HUES64 (cell line): ENCODE measurements at regions not wholly inside any gene's neighbourhood (a gene's known extent, or its start where the extent isn't known, plus 50 kb on each side); places are given as distances from the start of the nearest gene placed in this dataset.

Experiments
- H3K27ac ChIP-seq: 2 replicates; pipeline ENCODE4 v1.7.0; 2013; ENCODE audit warnings: low read depth, low read length, inconsistent platforms
- H3K27me3 ChIP-seq: 2 replicates; pipeline ENCODE4 v1.6.1; 2013; ENCODE audit warnings: mild to moderate bottlenecking, low read length; ENCODE audit not compliant: insufficient read depth
- H3K36me3 ChIP-seq: 2 replicates; pipeline ENCODE4 v1.6.1; 2013; ENCODE audit warnings: mild to moderate bottlenecking, low read length; ENCODE audit not compliant: insufficient read depth
- H3K4me1 ChIP-seq: 2 replicates; pipeline ENCODE4 v1.6.1; 2013; ENCODE audit warnings: mild to moderate bottlenecking, low read length, moderate library complexity; ENCODE audit not compliant: insufficient read depth
- H3K4me3 ChIP-seq: 2 replicates; pipeline ENCODE4 v1.5.1; 2013; ENCODE audit warnings: mild to moderate bottlenecking, low read length, moderate library complexity
- H3K9ac ChIP-seq: 2 replicates; pipeline ENCODE4 v1.6.1; 2013; ENCODE audit warnings: mild to moderate bottlenecking, low read depth, low read length
- H3K9me3 ChIP-seq: 2 replicates; pipeline ENCODE4 v1.6.1; 2013; ENCODE audit warnings: low read depth, low read length; ENCODE audit not compliant: insufficient read depth
- WGBS: fragments of 150-250, 120-280 bp; methylation state at CpG from one replicate; pipeline ENCODE4 v1.1.7; 2013; ENCODE audit warnings: missing lambda C conversion rate; 5-methylcytosine and 5-hydroxymethylcytosine counted together

DNA sequence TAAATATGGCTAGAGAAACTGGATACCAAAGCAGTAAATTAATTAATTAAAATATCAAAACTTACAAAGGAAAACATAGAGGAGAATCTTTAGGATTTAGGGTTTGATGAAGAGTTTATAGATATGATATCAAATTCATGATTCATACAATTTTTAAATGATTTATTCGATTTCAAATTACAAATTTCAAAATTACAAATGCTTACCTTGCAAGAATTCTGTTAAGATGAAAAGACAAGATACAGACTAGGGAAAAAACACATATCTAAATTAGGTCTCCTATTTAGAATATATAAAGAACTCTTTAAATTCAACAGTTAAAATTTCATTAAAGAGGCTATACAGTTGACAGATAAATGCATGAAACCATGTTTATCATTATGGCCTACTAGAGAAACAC, 930.7 kb downstream of the ZPLD1 start:
- no CpG with 5 or more reads among the region's 1 CpG for WGBS
- no peak overlapping the region for H3K4me3 ChIP-seq
- H3K36me3 ChIP-seq: no peaks in the 10 kb centered on the region
- no peak overlapping the region for H3K27ac ChIP-seq
- no peaks in the 10 kb centered on the region for H3K9me3 ChIP-seq
- no peak overlapping the region for H3K9ac ChIP-seq
- H3K27me3 ChIP-seq: no peaks in the 10 kb centered on the region
- no peaks in the 10 kb centered on the region for H3K4me1 ChIP-seq

DNA sequence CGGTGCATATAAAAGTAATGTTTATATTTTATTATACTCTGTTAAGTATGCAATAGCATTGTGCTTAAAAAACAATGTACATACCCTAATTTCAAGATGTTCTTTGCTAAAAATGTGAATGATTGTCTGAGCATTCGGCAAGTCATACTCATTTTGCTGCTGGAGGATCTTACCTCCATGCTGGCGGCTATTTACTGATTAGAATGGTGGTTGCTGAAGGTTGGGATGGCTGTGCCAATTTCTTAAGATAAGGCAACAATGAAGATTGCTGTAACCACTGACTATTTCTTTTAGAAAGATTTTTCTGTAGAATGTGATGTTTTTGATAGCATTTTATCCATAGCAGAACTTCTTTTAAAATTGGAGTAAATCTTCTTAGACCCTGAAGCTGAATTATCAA, 932.7 kb downstream of the ZPLD1 start:
- Histone ChIP-seq H3K27ac (no peak overlapping the region), H3K4me1 (no peaks in the 10 kb centered on the region), H3K36me3 (no peaks in the 10 kb centered on the region), H3K9ac (no peak overlapping the region), H3K9me3 (no peaks in the 10 kb centered on the region), H3K4me3 (no peak overlapping the region), H3K27me3 (no peaks in the 10 kb centered on the region)
- 95% methylated on average over 2 of the region's 3 CpGs for WGBS

DNA sequence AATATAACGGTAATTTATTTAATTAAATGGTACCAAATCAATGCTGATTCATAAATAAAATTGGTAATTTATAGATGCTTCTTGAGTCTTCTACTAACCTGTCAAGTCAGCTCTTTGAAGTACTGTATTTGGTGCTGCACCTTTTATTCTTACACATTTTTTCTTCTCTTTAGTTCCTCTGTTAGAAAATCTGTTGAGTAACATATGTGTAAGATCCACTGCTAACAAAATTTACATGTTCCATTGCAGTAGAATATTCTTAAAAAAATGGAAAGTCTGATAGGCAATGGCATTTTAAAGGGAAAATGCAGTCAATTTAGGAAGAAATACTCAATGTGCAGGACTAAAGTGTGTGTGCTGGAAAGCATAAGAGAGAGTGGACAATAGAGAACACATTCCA, 936.6 kb downstream of the ZPLD1 start:
- no peaks in the 10 kb centered on the region for H3K4me1 ChIP-seq
- WGBS: no CpG with 5 or more reads among the region's 1 CpG
- H3K4me3 ChIP-seq: no peak overlapping the region
- H3K9ac ChIP-seq: no peak overlapping the region
- H3K9me3 ChIP-seq: no peaks in the 10 kb centered on the region
- no peaks in the 10 kb centered on the region for H3K27me3 ChIP-seq
- H3K36me3 ChIP-seq: no peaks in the 10 kb centered on the region
- H3K27ac ChIP-seq: no peak overlapping the region

DNA sequence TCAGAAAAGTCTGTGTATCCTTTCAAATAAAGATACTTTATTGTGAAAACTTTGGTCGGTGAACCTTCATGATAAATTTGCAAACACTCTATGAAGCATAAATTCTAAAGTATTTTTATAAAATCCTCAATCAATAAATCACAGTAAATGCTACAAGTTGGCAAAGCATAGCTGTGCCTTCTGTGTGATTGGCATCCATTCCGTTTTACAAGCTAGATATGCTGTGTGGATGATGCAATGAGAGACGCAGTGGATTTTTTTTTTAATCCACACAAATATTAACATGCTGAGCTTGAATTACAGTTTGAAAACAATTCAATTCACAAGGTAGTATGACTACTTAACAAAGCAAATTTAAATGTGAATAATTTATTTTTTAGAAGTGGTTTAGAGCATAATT, 937.2 kb downstream of the ZPLD1 start:
- 100% methylated on average over 1 of the region's 3 CpGs for WGBS
- no peaks in the 10 kb centered on the region for H3K9me3 ChIP-seq
- no peak overlapping the region for H3K27ac ChIP-seq
- no peak overlapping the region for H3K4me3 ChIP-seq
- H3K4me1 ChIP-seq: no peaks in the 10 kb centered on the region
- H3K27me3 ChIP-seq: no peaks in the 10 kb centered on the region
- no peak overlapping the region for H3K9ac ChIP-seq
- H3K36me3 ChIP-seq: no peaks in the 10 kb centered on the region

DNA sequence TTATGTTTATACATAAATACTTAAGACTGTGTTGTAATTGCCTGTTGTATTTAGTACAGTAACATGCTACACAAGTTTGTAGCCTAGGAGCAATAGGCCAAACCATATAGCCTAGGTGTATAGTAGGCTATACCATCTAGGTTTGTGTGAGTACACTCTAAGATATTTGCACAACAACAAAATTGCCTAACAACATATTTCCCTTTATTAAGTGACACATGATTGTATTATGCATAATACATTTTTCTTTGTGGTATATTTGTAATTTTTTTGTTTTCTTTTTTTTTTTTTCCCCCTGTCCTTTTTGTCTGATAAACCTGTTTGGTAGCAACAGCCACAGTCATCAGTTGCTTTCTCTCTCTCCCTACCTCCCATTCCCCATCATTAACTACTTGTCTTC, 945.6 kb downstream of the ZPLD1 start:
- H3K9ac ChIP-seq: no peak overlapping the region
- no peaks in the 10 kb centered on the region for H3K4me1 ChIP-seq
- no peak overlapping the region for H3K4me3 ChIP-seq
- H3K27me3 ChIP-seq: no peaks in the 10 kb centered on the region
- H3K36me3 ChIP-seq: no peaks in the 10 kb centered on the region
- H3K9me3 ChIP-seq: no peaks in the 10 kb centered on the region
- no peak overlapping the region for H3K27ac ChIP-seq

DNA sequence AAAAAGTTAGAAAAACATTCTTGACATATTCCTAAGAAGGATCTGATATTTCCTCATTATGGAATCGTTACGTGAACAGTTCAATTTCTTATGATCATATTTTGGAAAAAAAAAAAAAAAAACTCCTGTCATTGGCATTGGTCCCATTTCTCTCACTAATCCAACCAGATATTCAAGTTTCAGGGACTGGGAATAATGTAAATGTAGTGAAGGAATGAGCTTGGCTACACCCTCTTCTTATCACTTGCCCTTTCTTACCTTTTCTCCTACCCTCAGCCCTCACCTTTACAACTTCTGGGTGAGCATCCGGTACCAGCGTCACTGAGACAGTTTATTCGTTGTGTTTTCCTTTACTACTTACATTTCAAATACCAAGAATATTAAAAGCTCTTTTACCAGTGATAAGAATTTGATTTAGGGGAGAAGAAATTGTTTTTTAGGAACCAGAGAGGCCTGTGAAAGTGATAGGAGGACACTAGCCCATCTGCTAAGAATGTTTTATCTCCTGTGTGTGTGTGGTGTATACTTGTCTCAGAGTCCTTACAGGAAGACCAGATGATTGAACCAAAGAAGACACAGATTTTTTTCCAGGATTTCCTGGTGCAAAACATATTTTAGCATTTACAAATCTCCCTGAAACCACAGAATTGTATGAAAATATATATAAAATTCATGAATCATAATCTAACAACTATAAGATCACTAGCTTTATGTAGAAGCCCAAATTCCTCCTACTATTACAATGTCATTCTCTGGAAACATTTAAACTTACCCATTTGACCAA, 946.7 kb downstream of the ZPLD1 start:
- no peak overlapping the region for H3K27ac ChIP-seq
- H3K9me3 ChIP-seq: no peaks in the 10 kb centered on the region
- H3K4me3 ChIP-seq: no peak overlapping the region
- no peak overlapping the region for H3K9ac ChIP-seq
- no peaks in the 10 kb centered on the region for H3K36me3 ChIP-seq
- H3K27me3 ChIP-seq: no peaks in the 10 kb centered on the region
- H3K4me1 ChIP-seq: no peaks in the 10 kb centered on the region
- WGBS: 97% methylated on average over 3 of the region's 5 CpGs

DNA sequence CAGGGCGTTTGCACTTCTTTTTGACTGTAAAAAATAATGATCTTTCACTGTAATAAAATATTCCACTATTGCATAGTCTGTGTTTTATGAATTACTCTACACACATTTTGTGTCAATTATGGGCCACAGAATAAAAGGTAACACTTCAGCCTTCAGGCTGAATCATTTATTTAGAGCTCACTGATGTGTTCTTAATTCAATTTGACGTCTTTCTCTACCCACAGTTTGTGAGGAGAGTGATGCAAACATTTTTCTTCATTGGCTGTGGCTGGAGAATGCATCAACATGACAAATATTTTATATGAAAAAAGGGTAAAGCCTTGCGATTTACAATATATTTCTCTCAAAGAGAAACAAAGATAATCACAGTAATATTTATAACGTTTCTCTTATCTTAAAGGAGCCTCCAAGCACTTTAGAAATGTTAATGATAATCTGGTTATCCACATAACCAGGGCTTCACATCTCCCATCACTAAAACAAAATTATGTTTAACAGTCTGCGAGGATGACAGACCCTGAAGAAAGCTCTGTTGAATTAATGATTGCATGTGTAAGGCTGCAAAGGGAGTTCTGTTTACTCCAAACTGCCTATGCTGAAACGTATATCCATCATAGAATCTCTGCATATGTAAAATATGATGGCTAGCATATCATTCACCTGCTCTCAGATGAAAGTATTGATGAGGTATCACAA, 951.3 kb downstream of the ZPLD1 start:
- H3K4me3 ChIP-seq: no peak overlapping the region
- no peaks in the 10 kb centered on the region for H3K36me3 ChIP-seq
- H3K4me1 ChIP-seq: no peaks in the 10 kb centered on the region
- 100% methylated on average over 2 of the region's 6 CpGs for WGBS
- no peak overlapping the region for H3K27ac ChIP-seq
- no peaks in the 10 kb centered on the region for H3K9me3 ChIP-seq
- H3K9ac ChIP-seq: no peak overlapping the region
- H3K27me3 ChIP-seq: no peaks in the 10 kb centered on the region

DNA sequence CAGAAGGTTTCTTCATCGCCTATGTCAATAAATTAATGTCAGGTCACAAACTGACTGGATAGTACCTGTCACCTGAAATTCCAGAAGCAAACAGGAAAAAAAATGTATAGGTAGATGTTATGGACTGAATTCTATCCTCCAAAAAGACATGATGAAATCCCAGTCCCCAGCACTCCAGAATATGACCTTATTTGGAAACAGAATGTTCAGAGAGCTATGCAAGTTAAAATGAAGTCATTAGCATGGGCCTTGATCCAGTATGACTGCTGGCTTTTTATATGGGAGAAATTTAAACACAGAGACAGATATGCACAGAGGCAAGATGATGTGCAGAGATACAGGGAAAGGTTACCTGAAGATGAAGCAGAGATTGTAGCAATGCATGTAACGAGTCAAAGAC, 953.4 kb downstream of the ZPLD1 start:
- no peak overlapping the region for H3K4me3 ChIP-seq

DNA sequence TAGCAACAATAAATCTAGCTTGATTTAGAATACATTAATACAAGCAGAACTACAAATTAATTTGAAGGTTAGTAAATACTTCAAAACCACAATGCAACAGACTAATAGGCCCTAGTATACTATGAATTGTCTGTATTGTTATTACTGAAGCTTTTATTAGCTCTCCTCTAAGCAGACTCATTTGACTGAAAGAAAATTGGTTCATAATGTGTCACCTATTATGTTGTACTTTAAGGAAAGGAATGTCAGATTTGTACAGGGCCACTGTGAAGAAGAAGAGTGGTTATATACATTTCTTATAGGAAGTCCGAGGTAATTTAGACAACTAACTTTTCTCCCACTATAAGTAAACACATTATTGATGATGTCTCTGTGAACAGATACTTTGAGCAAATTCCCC, 954.5 kb downstream of the ZPLD1 start:
- Histone ChIP-seq H3K9ac (no peak overlapping the region), H3K36me3 (no peaks in the 10 kb centered on the region), H3K27me3 (no peaks in the 10 kb centered on the region), H3K4me1 (no peaks in the 10 kb centered on the region), H3K9me3 (no peaks in the 10 kb centered on the region), H3K4me3 (no peak overlapping the region), H3K27ac (no peak overlapping the region)
- no CpG with 5 or more reads among the region's 1 CpG for WGBS

More for the DNA sequence above, 953.4 kb downstream of the ZPLD1 start:
- no peaks in the 10 kb centered on the region for H3K36me3 ChIP-seq
- H3K4me1 ChIP-seq: no peaks in the 10 kb centered on the region
- H3K9me3 ChIP-seq: no peaks in the 10 kb centered on the region
- 95% methylated on average over 2 of the region's 2 CpGs for WGBS
- H3K27ac ChIP-seq: no peak overlapping the region
- no peak overlapping the region for H3K9ac ChIP-seq
- no peaks in the 10 kb centered on the region for H3K27me3 ChIP-seq

DNA sequence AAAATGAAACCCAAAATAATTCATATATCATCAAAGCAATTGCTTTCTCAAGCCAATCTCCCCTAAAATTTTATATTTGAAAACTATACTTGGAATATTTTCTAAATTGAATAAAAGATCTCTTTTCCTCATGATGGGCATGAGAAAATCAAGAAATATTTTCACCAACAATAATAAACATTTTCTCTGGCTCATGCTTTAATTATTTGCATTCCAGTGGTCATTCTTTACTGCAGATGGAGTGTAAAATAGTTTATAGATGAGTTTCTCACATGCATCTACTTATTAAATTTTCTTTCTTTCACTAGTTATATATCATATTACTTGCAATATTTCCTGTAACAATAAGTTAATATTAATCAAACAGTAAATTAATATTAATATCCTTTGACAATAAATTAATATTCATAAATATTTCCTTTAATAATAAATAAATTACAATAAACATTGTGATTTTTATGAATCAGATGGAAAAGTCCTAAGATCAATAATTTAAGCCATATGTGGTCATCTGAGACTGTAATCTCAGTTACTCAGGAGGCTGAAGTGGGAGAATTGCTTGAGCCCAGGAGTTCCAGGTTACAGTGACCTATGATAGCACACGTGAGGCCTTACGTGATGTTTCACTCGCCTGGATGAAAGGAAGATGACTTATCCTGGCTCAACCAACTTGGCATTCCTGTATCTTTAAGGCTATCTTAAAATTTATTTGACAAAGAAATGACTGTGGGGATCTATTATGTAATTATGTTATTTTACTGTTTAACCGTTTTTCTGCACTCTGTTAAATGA, 958.8 kb downstream of the ZPLD1 start:
- no peak overlapping the region for H3K9ac ChIP-seq

DNA sequence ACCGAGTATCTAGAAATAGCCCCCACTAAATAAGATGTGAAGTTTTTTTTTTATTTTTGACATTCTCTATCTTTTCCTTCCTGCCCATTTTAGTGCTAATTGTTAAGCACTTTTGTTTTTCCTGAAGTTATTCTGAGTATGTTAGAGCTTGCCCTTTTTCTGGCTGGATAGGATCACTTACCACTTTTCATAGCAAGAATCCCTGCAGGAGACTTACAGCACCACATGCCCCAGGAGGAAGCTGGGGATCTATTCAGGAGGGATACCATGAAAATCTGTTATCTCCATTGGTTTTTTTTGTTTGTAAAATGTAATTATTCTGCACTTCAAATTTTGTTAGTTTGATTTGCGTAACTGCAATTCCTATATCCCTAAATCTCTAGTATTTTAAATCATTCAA, 968.4 kb downstream of the ZPLD1 start:
- H3K36me3 ChIP-seq: no peaks in the 10 kb centered on the region
- no peak overlapping the region for H3K27ac ChIP-seq
- no peaks in the 10 kb centered on the region; the same call in 1 of the 2 replicates for H3K4me1 ChIP-seq
- no CpG with 5 or more reads among the region's 2 CpGs for WGBS
- no peaks in the 10 kb centered on the region for H3K27me3 ChIP-seq
- H3K4me3 ChIP-seq: no peak overlapping the region
- no peaks in the 10 kb centered on the region for H3K9me3 ChIP-seq
- H3K9ac ChIP-seq: no peak overlapping the region

More for the DNA sequence above, 958.8 kb downstream of the ZPLD1 start:
- Histone ChIP-seq H3K27me3 (no peaks in the 10 kb centered on the region), H3K4me3 (no peak overlapping the region), H3K27ac (no peak overlapping the region), H3K36me3 (no peaks in the 10 kb centered on the region), H3K9me3 (no peaks in the 10 kb centered on the region), H3K4me1 (no peaks in the 10 kb centered on the region)
- 87% methylated on average over 4 of the region's 4 CpGs for WGBS
